HCT116 (cell line): ENCODE measurements at regions not wholly inside any gene's neighbourhood (a gene's known extent, or its start where the extent isn't known, plus 50 kb on each side); places are given as distances from the start of the nearest gene placed in this dataset.

Experiments
- ATAC-seq: fragments of 200-7000 bp; cut with Tn5 transposase; 2 replicates; pipeline ENCODE4 v1.9.1; 2020; ENCODE audit warnings: mild to moderate bottlenecking, moderate library complexity
- BruUV-seq: library from RNA; stranded (reverse); fragments of 400-500 nt; replicated peaks from 2 replicates; lab custom pipeline; 2021; lab: Mats Ljungman, UMichigan
- CTCF ChIA-PET: fragments of 300-600 bp; sonication (Branson Sonifier 250); formaldehyde crosslinking; loops from one replicate; lab custom pipeline; 2021; ENCODE audit warnings: antibody characterized with exemption; lab: Charles Lee
- POLR2A ChIA-PET: fragments of 300-600, 350-600 bp; sonication (Branson Sonifier 250); formaldehyde crosslinking; loops from one replicate; lab custom pipeline; 2021; ENCODE audit warnings: antibody characterized with exemption; lab: Charles Lee
- RAD21 ChIA-PET, 2 experiments: fragments of 300-600 bp; sonication (Branson Sonifier 250); formaldehyde crosslinking; loops; one replicate each; lab custom pipeline; 2023; ENCODE audit warnings: low total read pairs in 2 of 2; ENCODE audit not compliant: uncharacterized antibody in 2 of 2, unreplicated experiment in 2 of 2, low non-redundant PET in 1 of 2; lab: Charles Lee
- DNase-seq: peaks from one replicate; pipeline ENCODE4 v3.0.0-alpha.2; 2010; ENCODE audit warnings: low read depth, low spot score
- H2AFZ ChIP-seq: fragments of 200-600 bp; shearing (Covaris generic), sonication (generic); 2 replicates; pipeline ENCODE4 v1.6.1; 2017; ENCODE audit warnings: low read depth, mixed run types, mixed read lengths, antibody characterized with exemption, low read length; ENCODE audit not compliant: poor library complexity, severe bottlenecking
- H3K27ac ChIP-seq: 2 replicates; pipeline ENCODE4 v1.5.1; 2012; ENCODE audit warnings: low read depth, low read length
- H3K27me3 ChIP-seq: fragments of 200-600 bp; sonication (generic); 2 replicates; pipeline ENCODE4 v1.6.1; 2016; ENCODE audit warnings: mixed run types, low read length, mixed read lengths; ENCODE audit not compliant: insufficient read depth
- H3K36me3 ChIP-seq, 2 experiments: fragments of 200-500 bp in 1 of 2; fragments of 200-600 bp in 1 of 2; sonication (Bioruptor generic) in 1 of 2; sonication (generic) in 1 of 2; 2 replicates each; pipeline versions ENCODE4 v1.5.1 to v1.6.1; 2014 to 2016; ENCODE audit warnings: low read length in 2 of 2, inconsistent platforms in 1 of 2, mixed read lengths in 1 of 2, mixed run types in 1 of 2; ENCODE audit not compliant: insufficient read depth in 2 of 2, control insufficient read depth in 1 of 2
- H3K4me1 ChIP-seq, 2 experiments: fragments of 200-600 bp in 1 of 2; sonication (generic) in 1 of 2; 2 replicates each; pipeline versions ENCODE4 v1.5.1 to v1.6.1; 2012 to 2017; ENCODE audit warnings: low read length in 2 of 2, inconsistent platforms in 1 of 2, mild to moderate bottlenecking in 1 of 2, mixed read lengths in 1 of 2, mixed run types in 1 of 2, moderate library complexity in 1 of 2; ENCODE audit not compliant: insufficient read depth in 2 of 2, control insufficient read depth in 1 of 2
- H3K4me2 ChIP-seq: fragments of 200-600 bp; sonication (generic); 2 replicates; pipeline ENCODE4 v1.6.1; 2017; ENCODE audit warnings: mixed run types, low read length, mixed read lengths
- H3K4me3 ChIP-seq, 2 experiments: fragments of 200-600 bp in 1 of 2; sonication (generic) in 1 of 2; replicated peaks in 1 of 2; 2 replicates each; pipeline ENCODE4 v1.5.1; 2011 to 2016; ENCODE audit warnings: low read length in 2 of 2, control low read depth in 1 of 2, low read depth in 1 of 2, mild to moderate bottlenecking in 1 of 2, mixed read lengths in 1 of 2, mixed run types in 1 of 2
- H3K79me2 ChIP-seq: fragments of 200-600 bp; sonication (generic); 2 replicates; pipeline ENCODE4 v1.6.1; 2017; ENCODE audit warnings: mild to moderate bottlenecking, mixed run types, low read length, moderate library complexity, mixed read lengths; ENCODE audit not compliant: insufficient read depth
- H3K9ac ChIP-seq: fragments of 200-600 bp; sonication (generic); 2 replicates; pipeline ENCODE4 v1.6.1; 2016; ENCODE audit warnings: low read length, mixed read lengths
- H3K9me2 ChIP-seq: fragments of 200-600 bp; sonication (generic), shearing (Covaris generic); 2 replicates; pipeline ENCODE4 v1.6.1; 2017; ENCODE audit warnings: mixed run types, mild to moderate bottlenecking, moderate library complexity; ENCODE audit not compliant: insufficient read depth
- H3K9me3 ChIP-seq, 2 experiments: fragments of 200-500 bp in 1 of 2; fragments of 200-600 bp in 1 of 2; sonication (Bioruptor generic) in 1 of 2; sonication (generic) in 1 of 2; 2 replicates each; pipeline ENCODE4 v1.6.1; 2014 to 2017; ENCODE audit warnings: low read length in 2 of 2, mixed read lengths in 2 of 2, inconsistent platforms in 1 of 2, low read depth in 1 of 2, mild to moderate bottlenecking in 1 of 2, mixed run types in 1 of 2, moderate library complexity in 1 of 2; ENCODE audit not compliant: control insufficient read depth in 1 of 2, insufficient read depth in 1 of 2
- H4K20me1 ChIP-seq: fragments of 200-600 bp; sonication (generic), shearing (Covaris generic); 2 replicates; pipeline ENCODE4 v1.6.1; 2017; ENCODE audit warnings: mixed run types, mild to moderate bottlenecking, moderate library complexity; ENCODE audit not compliant: insufficient read depth
- ATF3 ChIP-seq: IDR thresholded peaks from 2 replicates; pipeline ENCODE4 v1.6.1; 2012
- CBX3 ChIP-seq: IDR thresholded peaks from 2 replicates; pipeline ENCODE4 v1.6.1; 2012; ENCODE audit warnings: low read depth
- EGR1 ChIP-seq: IDR thresholded peaks from 2 replicates; pipeline ENCODE4 v1.6.1; 2012; ENCODE audit warnings: low read depth
- ELF1 ChIP-seq: IDR thresholded peaks from 2 replicates; pipeline ENCODE4 v1.6.1; 2012; ENCODE audit warnings: low read depth, borderline replicate concordance
- EZH2 ChIP-seq: fragments of 200-600 bp; sonication (generic); IDR thresholded peaks from 2 replicates; pipeline ENCODE4 v1.6.1; 2017; ENCODE audit warnings: antibody characterized with exemption, mixed run types
- EZH2phosphoT487 ChIP-seq: fragments of 200-600 bp; IDR thresholded peaks from 2 replicates; pipeline ENCODE4 v1.6.1; 2018; ENCODE audit warnings: antibody characterized with exemption, borderline replicate concordance
- FOSL1 ChIP-seq: IDR thresholded peaks from 2 replicates; pipeline ENCODE4 v1.6.1; 2012; ENCODE audit warnings: low read depth
- JUND ChIP-seq: IDR thresholded peaks from 2 replicates; pipeline ENCODE4 v1.6.1; 2012
- POLR2A ChIP-seq: IDR thresholded peaks from 2 replicates; pipeline ENCODE4 v1.7.0; 2011; ENCODE audit warnings: borderline replicate concordance; ENCODE audit not compliant: insufficient read depth, insufficient read length; ENCODE audit errors: extremely low read depth
- POLR2AphosphoS5 ChIP-seq: IDR thresholded peaks from 2 replicates; pipeline ENCODE4 v1.6.1; 2011; ENCODE audit warnings: mild to moderate bottlenecking, low read depth, low read length, moderate library complexity
- SP1 ChIP-seq: IDR thresholded peaks from 2 replicates; pipeline ENCODE4 v1.6.1; 2012; ENCODE audit warnings: low read depth
- SRF ChIP-seq: IDR thresholded peaks from 2 replicates; pipeline ENCODE4 v1.6.1; 2012; ENCODE audit warnings: low read depth
- ZFX ChIP-seq: fragments of 450-650 bp; IDR thresholded peaks from 2 replicates; pipeline ENCODE4 v1.6.1; 2017
- intact Hi-C: fragments of 100-400 bp; cut with micrococcal nuclease; formaldehyde crosslinking; loops from 2 replicates; pipeline ENCODE4 v1.10.0; 2022
- TF ChIP-seq, protein P1 (sequence below): IDR thresholded peaks from 2 replicates; pipeline ENCODE4 v1.6.1; 2012
- TF ChIP-seq, protein P2 (sequence below), 3 experiments: fragments of 200-600 bp in 1 of 3; sonication (generic) in 1 of 3; IDR thresholded peaks in 2 of 3; conservative IDR thresholded peaks in 1 of 3; 2 replicates each; pipeline ENCODE4 v1.5.1; 2012 to 2017; ENCODE audit warnings: low read depth in 2 of 3, low read length in 2 of 3, antibody characterized with exemption in 1 of 3, borderline replicate concordance in 1 of 3, control low read depth in 1 of 3, mild to moderate bottlenecking in 1 of 3, mixed read lengths in 1 of 3, mixed run types in 1 of 3, moderate library complexity in 1 of 3; ENCODE audit not compliant: insufficient read depth in 1 of 3

GRCh38 chr9:91126761-91127445 is 234.8 kb downstream of the AUH start:
- Histone ChIP-seq H3K9me2 (no peaks in the 10 kb centered on the region), H3K4me3 (no peak overlapping the region), H3K79me2 (no peaks in the 10 kb centered on the region), H3K4me1 (peaks cover 7 to 12% of the 10 kb centered on the region in 2 experiments), H3K27me3 (no peaks in the 10 kb centered on the region), H3K9ac (no peak overlapping the region), H3K27ac (no peak overlapping the region), H4K20me1 (no peaks in the 10 kb centered on the region), H3K9me3 (no peaks in the 10 kb centered on the region), H3K36me3 (no peaks in the 10 kb centered on the region), H2AFZ (no peak overlapping the region), H3K4me2 (no peak overlapping the region)
- no peak for ATAC-seq
- no TSS peak for BruUV-seq
- intact Hi-C loops, result no loop called here
- TF ChIP-seq ZFX, result no peak
- no peak for TF ChIP-seq CBX3
- TF ChIP-seq ATF3, result no peak
- no peak for TF ChIP-seq EGR1
- TF ChIP-seq POLR2A, result no peak
- TF ChIP-seq SRF, result no peak
- no peak for TF ChIP-seq ELF1
- TF ChIP-seq POLR2AphosphoS5, result no peak
- TF ChIP-seq, protein P1, sequence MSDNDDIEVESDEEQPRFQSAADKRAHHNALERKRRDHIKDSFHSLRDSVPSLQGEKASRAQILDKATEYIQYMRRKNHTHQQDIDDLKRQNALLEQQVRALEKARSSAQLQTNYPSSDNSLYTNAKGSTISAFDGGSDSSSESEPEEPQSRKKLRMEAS, result no peak
- TF ChIP-seq EZH2, result no peak
- TF ChIP-seq EZH2phosphoT487, result no peak
- TF ChIP-seq JUND, result no peak
- TF ChIP-seq SP1, result no peak
- TF ChIP-seq, protein P2, sequence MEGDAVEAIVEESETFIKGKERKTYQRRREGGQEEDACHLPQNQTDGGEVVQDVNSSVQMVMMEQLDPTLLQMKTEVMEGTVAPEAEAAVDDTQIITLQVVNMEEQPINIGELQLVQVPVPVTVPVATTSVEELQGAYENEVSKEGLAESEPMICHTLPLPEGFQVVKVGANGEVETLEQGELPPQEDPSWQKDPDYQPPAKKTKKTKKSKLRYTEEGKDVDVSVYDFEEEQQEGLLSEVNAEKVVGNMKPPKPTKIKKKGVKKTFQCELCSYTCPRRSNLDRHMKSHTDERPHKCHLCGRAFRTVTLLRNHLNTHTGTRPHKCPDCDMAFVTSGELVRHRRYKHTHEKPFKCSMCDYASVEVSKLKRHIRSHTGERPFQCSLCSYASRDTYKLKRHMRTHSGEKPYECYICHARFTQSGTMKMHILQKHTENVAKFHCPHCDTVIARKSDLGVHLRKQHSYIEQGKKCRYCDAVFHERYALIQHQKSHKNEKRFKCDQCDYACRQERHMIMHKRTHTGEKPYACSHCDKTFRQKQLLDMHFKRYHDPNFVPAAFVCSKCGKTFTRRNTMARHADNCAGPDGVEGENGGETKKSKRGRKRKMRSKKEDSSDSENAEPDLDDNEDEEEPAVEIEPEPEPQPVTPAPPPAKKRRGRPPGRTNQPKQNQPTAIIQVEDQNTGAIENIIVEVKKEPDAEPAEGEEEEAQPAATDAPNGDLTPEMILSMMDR (IDR thresholded peaks at IDR 0.05 in 2 of 3, conservative IDR thresholded peaks at IDR 0.05 in 1 of 3; ENCODE audit: borderline replicate concordance in 1 of 3, insufficient read depth in 1 of 3, low read depth in 2 of 3, low read length in 2 of 3), result no peak
- TF ChIP-seq FOSL1, result no peak
- ChIA-PET CTCF (no interaction called here), RAD21 (no interaction called here), POLR2A (interaction anchor here (1.5 kb wide), 1 partner anchor 12 kb away, joined by 4 read pairs; no protein-coding TSS in a partner anchor)
- DNase-seq, result no peak
